OCI-LY3 (cell line): ENCODE measurements at regions not wholly inside any gene's neighbourhood (a gene's known extent, or its start where the extent isn't known, plus 50 kb on each side); places are given as distances from the start of the nearest gene placed in this dataset.

Source experiments
- H2AFZ ChIP-seq: fragments of 200-600, 300-600 bp; shearing (Covaris generic); 2 replicates; pipeline ENCODE4 v1.6.0; 2014; ENCODE audit warnings: antibody characterized with exemption, low read depth, low read length
- H3K27ac ChIP-seq: fragments of 200-600, 300-600 bp; sonication (generic); 2 replicates; pipeline ENCODE4 v1.5.1; 2014; ENCODE audit warnings: mild to moderate bottlenecking, low read length, moderate library complexity, mixed read lengths
- H3K27me3 ChIP-seq: fragments of 200-600, 300-600 bp; sonication (generic); 2 replicates; pipeline ENCODE4 v1.6.1; 2014; ENCODE audit warnings: low read depth, low read length, mixed read lengths
- H3K36me3 ChIP-seq: fragments of 200-600, 300-600 bp; sonication (generic); replicated peaks from 2 replicates; pipeline ENCODE3; 2014; ENCODE audit warnings: low read depth, low read length, mixed read lengths
- H3K4me1 ChIP-seq: fragments of 300-600, 200-600 bp; sonication (generic); 2 replicates; pipeline ENCODE4 v1.6.1; 2014; ENCODE audit warnings: low read length, mixed read lengths
- H3K4me2 ChIP-seq: fragments of 200-600, 300-600 bp; sonication (generic); 2 replicates; pipeline ENCODE4 v1.6.1; 2014; ENCODE audit warnings: low read length, mixed read lengths
- H3K4me3 ChIP-seq: fragments of 300-600, 200-600 bp; sonication (generic); 2 replicates; pipeline ENCODE4 v1.5.1; 2014; ENCODE audit warnings: antibody characterized with exemption, mild to moderate bottlenecking, low read length, moderate library complexity
- H3K79me2 ChIP-seq: fragments of 300-600, 200-600 bp; shearing (Covaris generic); 2 replicates; pipeline ENCODE4 v1.6.1; 2014; ENCODE audit warnings: mild to moderate bottlenecking, low read length, mixed read lengths
- H3K9ac ChIP-seq: fragments of 300-600, 200-600 bp; shearing (Covaris generic); 2 replicates; pipeline ENCODE4 v1.6.0; 2014; ENCODE audit warnings: mild to moderate bottlenecking, low read length, moderate library complexity
- H3K9me3 ChIP-seq: fragments of 200-600, 300-600 bp; shearing (Covaris generic); 2 replicates; pipeline ENCODE4 v1.6.1; 2014; ENCODE audit warnings: low read length, mixed read lengths; ENCODE audit not compliant: insufficient read depth
- H4K20me1 ChIP-seq: fragments of 200-600, 300-600 bp; sonication (generic); 2 replicates; pipeline ENCODE4 v1.6.1; 2016; ENCODE audit warnings: low read length, mixed read lengths; ENCODE audit not compliant: insufficient read depth
- EZH2phosphoT487 ChIP-seq: fragments of 200-600 bp; shearing (Covaris generic); IDR thresholded peaks from 2 replicates; pipeline ENCODE4 v1.6.1; 2018; ENCODE audit warnings: antibody characterized with exemption, mixed run types, low read depth
- TF ChIP-seq, protein P1 (sequence below): fragments of 200-600, 300-600 bp; sonication (generic); IDR thresholded peaks from 2 replicates; pipeline ENCODE4 v1.5.1; 2014; ENCODE audit warnings: antibody characterized with exemption, low read length, low read depth

GRCh38 chr11:69375316-69376154, 81.6 kb downstream of the MYEOV start:
- no peaks in the 10 kb centered on the region for H3K79me2 ChIP-seq
- H3K27me3 ChIP-seq, result no peaks in the 10 kb centered on the region
- H3K27ac ChIP-seq, result no peak overlapping the region
- no peaks in the 10 kb centered on the region for H4K20me1 ChIP-seq
- no peak overlapping the region for H3K4me2 ChIP-seq
- no peaks in the 10 kb centered on the region for H3K9me3 ChIP-seq
- no peak overlapping the region for H3K4me3 ChIP-seq
- no peak overlapping the region for H2AFZ ChIP-seq
- no peak overlapping the region for H3K9ac ChIP-seq
- H3K36me3 ChIP-seq, result no peaks in the 10 kb centered on the region
- TF ChIP-seq, protein P1, sequence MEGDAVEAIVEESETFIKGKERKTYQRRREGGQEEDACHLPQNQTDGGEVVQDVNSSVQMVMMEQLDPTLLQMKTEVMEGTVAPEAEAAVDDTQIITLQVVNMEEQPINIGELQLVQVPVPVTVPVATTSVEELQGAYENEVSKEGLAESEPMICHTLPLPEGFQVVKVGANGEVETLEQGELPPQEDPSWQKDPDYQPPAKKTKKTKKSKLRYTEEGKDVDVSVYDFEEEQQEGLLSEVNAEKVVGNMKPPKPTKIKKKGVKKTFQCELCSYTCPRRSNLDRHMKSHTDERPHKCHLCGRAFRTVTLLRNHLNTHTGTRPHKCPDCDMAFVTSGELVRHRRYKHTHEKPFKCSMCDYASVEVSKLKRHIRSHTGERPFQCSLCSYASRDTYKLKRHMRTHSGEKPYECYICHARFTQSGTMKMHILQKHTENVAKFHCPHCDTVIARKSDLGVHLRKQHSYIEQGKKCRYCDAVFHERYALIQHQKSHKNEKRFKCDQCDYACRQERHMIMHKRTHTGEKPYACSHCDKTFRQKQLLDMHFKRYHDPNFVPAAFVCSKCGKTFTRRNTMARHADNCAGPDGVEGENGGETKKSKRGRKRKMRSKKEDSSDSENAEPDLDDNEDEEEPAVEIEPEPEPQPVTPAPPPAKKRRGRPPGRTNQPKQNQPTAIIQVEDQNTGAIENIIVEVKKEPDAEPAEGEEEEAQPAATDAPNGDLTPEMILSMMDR, result no peak
- no peak for TF ChIP-seq EZH2phosphoT487
- H3K4me1 ChIP-seq, result no peaks in the 10 kb centered on the region

GRCh38 chr11:69376155-69377028, 82.4 kb downstream of the MYEOV start:
- Histone ChIP-seq H3K4me3 (no peak overlapping the region), H3K4me1 (no peaks in the 10 kb centered on the region), H3K4me2 (no peak overlapping the region), H3K9ac (no peak overlapping the region), H2AFZ (no peak overlapping the region), H3K79me2 (no peaks in the 10 kb centered on the region), H4K20me1 (no peaks in the 10 kb centered on the region), H3K27me3 (no peaks in the 10 kb centered on the region), H3K9me3 (no peaks in the 10 kb centered on the region), H3K27ac (no peak overlapping the region), H3K36me3 (no peaks in the 10 kb centered on the region)
- TF ChIP-seq, protein P1, result no peak
- TF ChIP-seq EZH2phosphoT487, result no peak

GRCh38 chr11:69377029-69377952, 83.3 kb downstream of the MYEOV start:
- Histone ChIP-seq H3K27ac (no peak overlapping the region), H3K79me2 (no peaks in the 10 kb centered on the region), H3K36me3 (no peaks in the 10 kb centered on the region), H3K4me1 (no peaks in the 10 kb centered on the region), H2AFZ (no peak overlapping the region), H3K9me3 (no peaks in the 10 kb centered on the region), H4K20me1 (no peaks in the 10 kb centered on the region), H3K9ac (no peak overlapping the region), H3K4me2 (no peak overlapping the region), H3K4me3 (no peak overlapping the region), H3K27me3 (no peaks in the 10 kb centered on the region)
- no peak for TF ChIP-seq EZH2phosphoT487
- TF ChIP-seq, protein P1, result no peak
